Suprapubic skin (tissue), 3 donors: ENCODE measurements at regions not wholly inside any gene's neighbourhood (a gene's known extent, or its start where the extent isn't known, plus 50 kb on each side); places are given as distances from the start of the nearest gene placed in this dataset.

ENCODE experiments used
- CTCF ChIP-seq, 2 donors: fragments of 200-600 bp in 1 of 2; fragments of 450-650 bp in 1 of 2; sonication (generic) in 1 of 2; IDR thresholded peaks; one replicate each; pipeline ENCODE4 v1.5.1; 2016 to 2019; ENCODE audit warnings: antibody characterized with exemption in 2 of 2, mild to moderate bottlenecking in 1 of 2, moderate library complexity in 1 of 2
- POLR2A ChIP-seq, 2 donors: fragments of 450-650 bp; IDR thresholded peaks; one replicate each; pipeline ENCODE4 v1.6.1; 2017; ENCODE audit warnings: antibody characterized with exemption in 2 of 2, mild to moderate bottlenecking in 2 of 2, moderate library complexity in 2 of 2

GRCh38 chr12:115519359-115519758 is 758.1 kb downstream of the MED13L start:
- no peak for TF ChIP-seq CTCF (IDR thresholded peaks at IDR 0.05)
- no peak for TF ChIP-seq POLR2A (IDR thresholded peaks at IDR 0.05)
